OCI-LY1 (cell line): ENCODE measurements at regions not wholly inside any gene's neighbourhood (a gene's known extent, or its start where the extent isn't known, plus 50 kb on each side); places are given as distances from the start of the nearest gene placed in this dataset.

Experiments used
- H2AFZ ChIP-seq: fragments of 200-600 bp; sonication (generic), shearing (Covaris generic); 2 replicates; pipeline ENCODE4 v1.6.0; 2014; ENCODE audit warnings: antibody characterized with exemption, mild to moderate bottlenecking, low read length
- H3F3A ChIP-seq: fragments of 200-600 bp; sonication (generic), shearing (Covaris generic); 2 replicates; pipeline ENCODE4 v1.6.0; 2014; ENCODE audit warnings: mild to moderate bottlenecking, antibody characterized with exemption, low read length, moderate library complexity; ENCODE audit not compliant: insufficient read depth
- H3K27ac ChIP-seq: fragments of 200-600 bp; sonication (generic); 2 replicates; pipeline ENCODE4 v1.5.1; 2014; ENCODE audit warnings: low read length, mixed run types, mild to moderate bottlenecking, low read depth; ENCODE audit not compliant: poor library complexity, severe bottlenecking
- H3K27me3 ChIP-seq: fragments of 200-600 bp; sonication (generic); 2 replicates; pipeline ENCODE4 v1.6.0; 2014; ENCODE audit warnings: antibody characterized with exemption, mild to moderate bottlenecking, low read length, moderate library complexity; ENCODE audit not compliant: insufficient read depth
- H3K36me3 ChIP-seq: fragments of 200-600 bp; sonication (generic); 2 replicates; pipeline ENCODE4 v1.6.1; 2014; ENCODE audit warnings: mild to moderate bottlenecking, antibody characterized with exemption, low read length, moderate library complexity, mixed read lengths; ENCODE audit not compliant: insufficient read depth
- H3K4me1 ChIP-seq: fragments of 200-600 bp; sonication (generic); 2 replicates; pipeline ENCODE4 v1.5.1; 2014; ENCODE audit warnings: mild to moderate bottlenecking, low read length, moderate library complexity; ENCODE audit not compliant: insufficient read depth, severe bottlenecking
- H3K4me2 ChIP-seq: fragments of 200-600 bp; sonication (generic), shearing (Covaris generic); 2 replicates; pipeline ENCODE4 v1.6.1; 2014; ENCODE audit warnings: low read length
- H3K4me3 ChIP-seq: fragments of 200-600 bp; sonication (generic); 2 replicates; pipeline ENCODE4 v1.5.1; 2014; ENCODE audit warnings: low read length, low read depth, mild to moderate bottlenecking, mixed read lengths; ENCODE audit not compliant: poor library complexity, severe bottlenecking
- H3K79me2 ChIP-seq: fragments of 200-600 bp; shearing (Covaris generic); 2 replicates; pipeline ENCODE4 v1.6.1; 2016; ENCODE audit warnings: mixed run types, low read length, mixed read lengths; ENCODE audit not compliant: insufficient read depth
- H3K9ac ChIP-seq: fragments of 200-600 bp; sonication (generic), shearing (Covaris generic); 2 replicates; pipeline ENCODE4 v1.6.1; 2014; ENCODE audit warnings: mild to moderate bottlenecking, low read length, mixed read lengths
- H3K9me2 ChIP-seq: fragments of 200-600 bp; sonication (generic), shearing (Covaris generic); 2 replicates; pipeline ENCODE4 v1.6.1; 2014; ENCODE audit warnings: low read depth, mild to moderate bottlenecking, low read length, mixed read lengths
- H3K9me3 ChIP-seq: fragments of 200-600 bp; shearing (Covaris generic); 2 replicates; pipeline ENCODE4 v1.6.1; 2014; ENCODE audit warnings: low read length, mixed read lengths
- H4K20me1 ChIP-seq: fragments of 200-600 bp; sonication (generic), shearing (Covaris generic); 2 replicates; pipeline ENCODE4 v1.6.0; 2016; ENCODE audit warnings: mild to moderate bottlenecking, low read length; ENCODE audit not compliant: insufficient read depth
- EZH2 ChIP-seq: fragments of 200-600 bp; sonication (generic), shearing (Covaris generic); IDR thresholded peaks from 2 replicates; pipeline ENCODE4 v1.8.0; 2017; ENCODE audit warnings: borderline replicate concordance, mixed run types, mild to moderate bottlenecking, antibody characterized with exemption, low read length, moderate library complexity, mixed read lengths
- TF ChIP-seq, protein P1 (sequence below): fragments of 200-600 bp; sonication (generic), shearing (Covaris generic); IDR thresholded peaks from 2 replicates; pipeline ENCODE4 v1.5.1; 2017; ENCODE audit warnings: mild to moderate bottlenecking, antibody characterized with exemption, low read length, moderate library complexity, mixed read lengths

DNA sequence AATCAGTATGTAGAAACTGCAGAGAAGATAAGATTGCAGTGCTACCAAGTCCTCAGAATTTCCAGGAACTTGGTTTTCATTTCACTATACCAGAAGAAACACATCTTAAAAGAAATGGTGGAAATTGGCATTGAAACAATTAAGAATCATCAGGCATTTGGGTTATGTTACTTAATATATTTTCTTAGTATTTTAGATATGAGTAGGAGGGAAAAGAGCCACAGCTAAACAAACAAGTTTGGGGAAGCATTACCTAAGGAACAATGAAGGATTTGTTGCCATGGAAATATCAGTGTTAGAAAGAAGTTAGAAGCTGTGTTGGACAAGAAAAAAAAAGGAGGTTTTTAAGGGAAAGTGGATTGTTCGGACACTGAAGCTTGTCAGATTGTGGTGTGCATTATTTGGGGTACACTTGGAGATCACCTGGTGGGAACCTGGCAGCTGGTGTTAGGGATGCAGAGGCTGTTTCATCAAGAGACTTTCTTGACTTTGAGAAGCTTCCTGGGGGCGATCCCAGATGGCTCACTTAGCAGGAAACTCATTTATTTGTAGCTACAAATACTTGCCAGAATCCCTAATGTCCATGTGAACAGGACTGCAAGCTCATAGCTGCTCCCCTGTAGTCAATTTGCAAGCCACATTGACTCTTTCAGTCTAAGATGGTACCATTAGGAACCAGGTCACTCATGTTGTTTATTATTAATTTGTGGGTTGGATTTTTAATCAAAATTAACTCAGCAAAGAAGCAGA, 246.7 kb downstream of the RFC3 start:
- H4K20me1 ChIP-seq = no peaks in the 10 kb centered on the region
- no peaks in the 10 kb centered on the region for H3K79me2 ChIP-seq
- H3F3A ChIP-seq = no peaks in the 10 kb centered on the region
- no peaks in the 10 kb centered on the region for H3K9me3 ChIP-seq
- no peak for TF ChIP-seq EZH2
- TF ChIP-seq, protein P1, sequence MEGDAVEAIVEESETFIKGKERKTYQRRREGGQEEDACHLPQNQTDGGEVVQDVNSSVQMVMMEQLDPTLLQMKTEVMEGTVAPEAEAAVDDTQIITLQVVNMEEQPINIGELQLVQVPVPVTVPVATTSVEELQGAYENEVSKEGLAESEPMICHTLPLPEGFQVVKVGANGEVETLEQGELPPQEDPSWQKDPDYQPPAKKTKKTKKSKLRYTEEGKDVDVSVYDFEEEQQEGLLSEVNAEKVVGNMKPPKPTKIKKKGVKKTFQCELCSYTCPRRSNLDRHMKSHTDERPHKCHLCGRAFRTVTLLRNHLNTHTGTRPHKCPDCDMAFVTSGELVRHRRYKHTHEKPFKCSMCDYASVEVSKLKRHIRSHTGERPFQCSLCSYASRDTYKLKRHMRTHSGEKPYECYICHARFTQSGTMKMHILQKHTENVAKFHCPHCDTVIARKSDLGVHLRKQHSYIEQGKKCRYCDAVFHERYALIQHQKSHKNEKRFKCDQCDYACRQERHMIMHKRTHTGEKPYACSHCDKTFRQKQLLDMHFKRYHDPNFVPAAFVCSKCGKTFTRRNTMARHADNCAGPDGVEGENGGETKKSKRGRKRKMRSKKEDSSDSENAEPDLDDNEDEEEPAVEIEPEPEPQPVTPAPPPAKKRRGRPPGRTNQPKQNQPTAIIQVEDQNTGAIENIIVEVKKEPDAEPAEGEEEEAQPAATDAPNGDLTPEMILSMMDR = no peak
- no peaks in the 10 kb centered on the region for H3K36me3 ChIP-seq
- H3K9ac ChIP-seq = no peak overlapping the region
- no peaks in the 10 kb centered on the region for H3K4me1 ChIP-seq
- no peak overlapping the region for H2AFZ ChIP-seq
- no peak overlapping the region for H3K4me2 ChIP-seq
- no peak overlapping the region for H3K4me3 ChIP-seq
- no peaks in the 10 kb centered on the region for H3K27me3 ChIP-seq
- no peak overlapping the region for H3K27ac ChIP-seq
- no peaks in the 10 kb centered on the region for H3K9me2 ChIP-seq

DNA sequence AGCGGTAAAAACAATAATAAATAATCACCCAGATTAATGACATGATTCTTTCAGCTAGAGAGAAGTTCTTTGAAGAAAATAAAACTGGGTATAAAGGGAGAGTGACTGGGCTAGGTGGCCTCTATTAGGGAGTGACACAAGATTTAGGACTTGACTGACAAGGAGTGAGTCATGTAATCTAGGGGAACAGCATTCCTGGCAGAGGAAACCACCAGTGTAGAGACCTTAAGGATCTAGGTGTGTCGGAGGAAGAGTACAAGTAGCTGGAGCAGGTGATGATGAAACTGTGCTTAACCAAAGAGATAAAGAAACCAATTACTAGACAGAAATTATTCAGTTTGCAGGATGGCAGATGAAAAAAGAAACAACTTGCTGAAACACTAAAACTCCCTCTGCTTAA, 248.0 kb downstream of the RFC3 start:
- H3K27ac ChIP-seq = no peak overlapping the region
- no peaks in the 10 kb centered on the region for H3K9me3 ChIP-seq
- H3K79me2 ChIP-seq = no peaks in the 10 kb centered on the region
- H3K4me3 ChIP-seq = no peak overlapping the region
- H3K27me3 ChIP-seq = no peaks in the 10 kb centered on the region
- no peaks in the 10 kb centered on the region for H3F3A ChIP-seq
- no peaks in the 10 kb centered on the region for H3K36me3 ChIP-seq
- no peak overlapping the region for H3K9ac ChIP-seq
- H3K9me2 ChIP-seq = no peaks in the 10 kb centered on the region
- no peak for TF ChIP-seq EZH2
- TF ChIP-seq, protein P1 = no peak
- no peaks in the 10 kb centered on the region for H4K20me1 ChIP-seq
- H3K4me2 ChIP-seq = no peak overlapping the region
- H2AFZ ChIP-seq = no peak overlapping the region
- H3K4me1 ChIP-seq = no peaks in the 10 kb centered on the region

GRCh38 chr13:34066344-34066743, 248.4 kb downstream of the RFC3 start:
- Histone ChIP-seq H3K4me3 (no peak overlapping the region), H3K4me1 (no peaks in the 10 kb centered on the region), H3K79me2 (no peaks in the 10 kb centered on the region), H2AFZ (no peak overlapping the region), H3K36me3 (no peaks in the 10 kb centered on the region), H3K4me2 (no peak overlapping the region), H3K27me3 (no peaks in the 10 kb centered on the region), H3K9me2 (no peaks in the 10 kb centered on the region), H3K27ac (no peak overlapping the region), H3K9me3 (no peaks in the 10 kb centered on the region), H4K20me1 (no peaks in the 10 kb centered on the region), H3F3A (no peaks in the 10 kb centered on the region), H3K9ac (no peak overlapping the region)
- no peak for TF ChIP-seq EZH2
- TF ChIP-seq, protein P1 = no peak
